NCI-H2196 (cell line): ENCODE measurements at regions not wholly inside any gene's neighbourhood (a gene's known extent, or its start where the extent isn't known, plus 50 kb on each side); places are given as distances from the start of the nearest gene placed in this dataset.

ENCODE experiments used
- DNase-seq: peaks from one replicate; lab custom pipeline; 2025; ENCODE audit not compliant: unreplicated experiment; lab: John Stamatoyannopoulos, UW

GRCh38 chr6:33967966-33968724 is 164.3 kb upstream of the MLN start:
- DNase-seq = no peak

- no peak for DNase-seq
These were observed 163.5 kb upstream of the MLN start for GRCh38 chr6:33967265-33967767.

- DNase-seq = no peak
These were observed 162.7 kb upstream of the MLN start for GRCh38 chr6:33966536-33966935.

- no peak for DNase-seq
These were observed 162.0 kb upstream of the MLN start for GRCh38 chr6:33965766-33966165.

GRCh38 chr6:33964387-33964786 is 160.6 kb upstream of the MLN start:
- no peak for DNase-seq

- DNase-seq = no peak
These were observed 159.4 kb upstream of the MLN start for GRCh38 chr6:33963136-33963750.

GRCh38 chr6:33962246-33963027 is 158.6 kb upstream of the MLN start:
- DNase-seq = no peak

- no peak for DNase-seq
These were observed 157.9 kb upstream of the MLN start for GRCh38 chr6:33961691-33962090.

GRCh38 chr6:33960345-33961313 is 156.8 kb upstream of the MLN start:
- DNase-seq = peak; percentile 33

GRCh38 chr6:33959661-33960344 is 156.0 kb upstream of the MLN start:
- no peak for DNase-seq

GRCh38 chr6:33959329-33959651 is 155.5 kb upstream of the MLN start:
- DNase-seq = no peak

- peak; percentile 46 for DNase-seq
These were observed 154.9 kb upstream of the MLN start for GRCh38 chr6:33958526-33959328.

GRCh38 chr6:33957892-33958525 is 154.2 kb upstream of the MLN start:
- no peak for DNase-seq

- no peak for DNase-seq
These were observed 153.5 kb upstream of the MLN start for GRCh38 chr6:33957131-33957891.

GRCh38 chr6:33956206-33956605 is 152.4 kb upstream of the MLN start:
- DNase-seq = no peak

- no peak for DNase-seq
These were observed 151.8 kb upstream of the MLN start for GRCh38 chr6:33955566-33955965.

- no peak for DNase-seq
These were observed 150.7 kb upstream of the MLN start for GRCh38 chr6:33954453-33954852.

- DNase-seq = peak; percentile 44
These were observed 149.4 kb upstream of the MLN start for GRCh38 chr6:33953171-33953570.
